ENCODE measurements at regions not wholly inside any gene's neighbourhood (a gene's known extent, or its start where the extent isn't known, plus 50 kb on each side); places are given as distances from the start of the nearest gene placed in this dataset.
"Not testable (repeated sequence)": the region's sequence is repeated elsewhere in the genome, so short reads cannot be mapped to it uniquely, and the experiment has no call there.

DNA sequence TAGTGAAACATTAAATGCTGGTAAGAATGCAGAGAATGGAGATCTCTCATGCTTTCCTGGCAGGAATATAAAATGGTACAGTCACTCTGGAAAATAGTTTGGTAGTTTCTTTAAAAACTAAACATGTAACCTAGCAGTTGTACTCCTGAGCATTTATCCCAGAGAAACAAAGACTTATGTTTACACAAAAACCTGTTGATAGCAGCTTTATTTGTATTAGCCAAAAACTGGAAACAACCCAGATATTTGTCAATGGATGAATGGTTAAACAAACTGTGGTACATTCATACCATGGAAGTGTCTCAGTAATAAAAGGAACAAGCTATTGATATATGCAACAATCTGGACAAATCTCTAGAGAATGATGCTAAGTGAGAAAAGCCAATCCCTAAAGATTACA lies 81.7 kb upstream of the CTAGE1 start:
- in situ Hi-C loops (cut with MboI; ENCODE audit: low sequenced_read_pairs), result no loop called here

DNA sequence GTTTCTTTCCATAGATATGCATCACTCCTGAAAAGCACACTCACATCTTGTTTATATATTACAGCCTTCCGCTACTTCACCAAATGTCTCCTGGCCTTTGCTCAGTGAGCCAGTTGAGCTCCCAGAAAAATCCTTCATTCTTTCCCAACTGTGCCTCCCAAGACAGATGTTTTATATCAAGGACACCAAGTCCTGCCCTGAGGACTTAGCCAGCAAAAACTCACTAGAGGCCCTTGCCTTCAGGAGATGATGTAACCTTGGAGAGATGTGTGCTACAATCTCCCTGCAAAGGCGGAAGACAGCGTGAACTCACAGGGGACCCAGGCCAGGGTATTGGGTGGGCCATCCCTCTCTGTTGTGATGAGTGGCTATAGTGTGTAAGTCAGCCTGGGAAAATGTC lies 86.1 kb upstream of the CTAGE1 start:
- in situ Hi-C loops (cut with MboI; ENCODE audit: low sequenced_read_pairs), result no loop called here

DNA sequence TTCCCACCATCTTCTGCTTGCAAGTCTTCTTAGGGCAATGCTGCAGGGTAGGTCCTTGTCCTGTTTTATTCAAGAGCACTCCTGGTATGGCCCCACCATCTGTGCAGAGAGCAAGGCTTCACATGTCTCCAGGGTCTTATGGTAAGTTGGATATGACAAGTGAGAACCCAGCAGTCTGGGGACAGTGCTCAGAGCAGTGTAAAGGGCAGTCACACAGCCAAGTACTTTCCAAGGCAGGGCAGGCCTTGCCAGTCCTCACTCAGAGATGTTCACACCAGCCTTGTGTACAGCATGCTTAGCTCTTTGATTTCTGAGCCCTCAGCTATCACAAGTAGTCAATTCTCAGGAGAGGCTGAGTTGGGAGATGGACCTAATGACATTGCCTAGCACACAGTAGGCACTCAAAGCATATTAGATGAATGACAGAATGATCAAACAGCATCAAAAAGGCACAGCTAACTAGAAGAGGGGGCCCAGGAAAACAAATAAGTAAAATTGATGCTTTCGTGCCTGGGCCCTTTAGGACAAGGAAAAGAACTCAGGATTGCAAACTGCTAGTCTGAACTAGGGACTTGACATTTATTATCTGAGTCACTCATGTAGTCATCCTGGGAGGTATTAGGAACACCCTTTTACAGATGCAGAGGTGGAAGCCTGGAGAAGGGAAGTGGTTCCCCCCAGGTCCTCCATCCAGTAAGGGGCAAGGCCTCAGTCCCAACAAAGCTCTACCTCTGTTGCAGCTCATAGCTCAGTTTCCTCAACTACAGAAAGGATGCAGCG lies 86.7 kb upstream of the CTAGE1 start:
- in situ Hi-C loops (cut with MboI; ENCODE audit: low sequenced_read_pairs), result no loop called here

DNA sequence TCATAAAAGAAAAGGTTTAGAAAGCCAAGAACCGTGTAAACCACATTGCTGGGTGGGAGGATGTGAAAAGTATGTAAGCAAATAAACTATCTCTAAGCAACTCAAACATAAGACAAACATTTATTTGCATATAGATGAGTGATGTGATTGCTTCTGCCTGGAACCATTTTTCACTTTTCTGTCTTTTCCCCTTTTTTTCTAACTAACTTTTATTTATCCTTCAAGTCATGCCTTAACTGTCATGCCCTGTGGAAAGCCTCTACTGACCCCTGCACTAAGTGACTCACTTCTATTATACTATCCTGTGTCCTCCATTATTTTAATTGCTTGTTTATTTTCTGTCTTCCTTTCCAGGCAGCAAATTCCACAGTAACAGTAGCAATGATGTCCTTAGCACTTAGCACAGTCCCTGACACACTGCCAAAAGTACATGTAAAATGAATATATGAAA lies 87.5 kb upstream of the CTAGE1 start:
- in situ Hi-C loops (cut with MboI; ENCODE audit: low sequenced_read_pairs), result no loop called here

DNA sequence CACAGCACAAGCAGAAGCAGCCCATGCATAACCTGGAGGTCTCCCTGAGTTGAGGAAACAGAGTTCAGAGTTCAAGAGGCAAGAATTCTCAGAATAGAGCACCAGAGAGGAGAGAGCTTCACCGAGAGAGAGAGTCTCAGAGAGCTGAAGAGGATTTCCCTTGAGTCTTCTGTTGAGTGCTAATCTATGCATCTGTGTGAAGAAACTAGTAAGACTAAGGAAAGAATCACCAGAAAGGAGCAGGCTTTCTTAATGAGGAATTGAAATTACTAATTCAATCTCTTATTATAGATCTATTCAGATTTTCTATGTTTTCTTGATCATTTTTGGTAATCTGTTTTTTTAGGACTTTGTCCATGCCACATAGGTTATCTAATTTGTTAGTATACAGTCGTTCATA lies 89.3 kb upstream of the CTAGE1 start:
- in situ Hi-C loops (cut with MboI; ENCODE audit: low sequenced_read_pairs), result no loop called here

DNA sequence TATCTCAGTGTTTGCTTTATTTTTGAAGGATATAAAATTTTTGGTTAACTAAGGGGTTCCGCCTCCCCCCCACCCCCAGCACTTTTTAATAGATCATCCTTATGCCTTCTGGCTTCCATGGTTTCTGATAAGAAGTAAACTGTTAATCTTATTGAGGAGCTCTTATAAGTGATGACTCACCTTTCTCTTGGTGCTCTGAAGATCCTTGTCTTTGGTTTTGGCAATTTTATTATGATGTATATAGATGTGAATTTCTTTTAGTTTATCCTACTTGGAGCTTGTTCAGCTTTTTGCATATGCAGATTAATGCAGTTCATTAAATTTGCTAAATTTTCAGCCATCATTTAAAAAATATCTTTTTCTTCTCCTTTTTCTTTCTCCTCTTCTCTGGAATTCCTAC lies 91.7 kb upstream of the CTAGE1 start:
- in situ Hi-C loops (cut with MboI; ENCODE audit: low sequenced_read_pairs), result no loop called here

DNA sequence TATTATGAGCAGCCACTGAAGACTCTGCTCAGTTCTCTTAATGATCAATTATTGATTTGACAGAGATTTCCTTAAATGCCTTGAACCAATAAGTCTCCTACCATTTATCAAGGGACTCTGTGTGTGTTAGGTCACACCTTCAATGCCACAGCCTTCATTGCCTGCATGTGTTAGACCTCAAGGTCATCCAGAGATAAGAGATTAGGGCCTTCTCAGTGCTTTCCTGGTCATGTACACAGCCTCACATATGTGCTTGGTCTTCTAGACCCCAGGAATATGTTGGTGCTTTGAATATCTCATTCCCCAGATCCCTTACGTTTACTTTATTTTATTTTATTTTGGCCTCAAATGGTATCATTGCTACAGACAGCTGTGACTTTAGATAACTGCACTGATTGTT lies 93.0 kb upstream of the CTAGE1 start:
- in situ Hi-C loops (cut with MboI; ENCODE audit: low sequenced_read_pairs), result no loop called here

DNA sequence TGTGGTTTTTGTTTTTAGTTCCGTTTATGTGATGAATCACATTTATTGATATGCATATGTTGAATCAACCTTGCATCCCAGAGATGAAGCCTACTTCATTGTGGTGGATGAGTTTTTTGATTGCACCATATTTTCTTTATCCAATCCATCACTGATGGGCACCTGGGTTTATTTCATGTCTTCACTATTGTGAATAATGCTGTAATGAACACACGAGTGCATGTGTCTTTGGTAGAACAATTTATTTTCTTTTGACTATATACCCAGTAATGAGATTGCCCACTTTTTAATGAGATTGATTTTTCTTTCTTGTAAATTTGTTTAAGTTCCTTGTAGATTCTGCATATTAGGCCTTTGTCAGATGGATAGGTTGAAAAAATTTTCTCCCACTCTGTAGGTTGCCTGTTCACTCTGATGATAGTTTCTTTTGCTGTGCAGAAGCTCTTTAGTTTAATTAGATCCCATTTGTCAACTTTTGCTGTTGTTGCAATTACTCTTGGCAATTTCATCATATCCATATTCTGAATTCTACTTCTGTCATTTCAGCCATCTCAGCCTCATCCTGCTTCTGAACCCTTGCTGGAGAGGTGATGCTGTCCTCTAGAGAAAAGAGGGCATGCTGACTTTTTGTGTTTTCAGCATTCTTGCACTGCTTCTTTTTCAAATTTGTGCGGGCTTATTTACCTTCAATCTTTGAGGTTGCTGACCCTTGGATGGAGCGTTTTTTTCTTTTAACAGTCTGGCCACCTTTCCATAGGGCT lies 96.2 kb upstream of the CTAGE1 start:
- in situ Hi-C loops (cut with MboI; ENCODE audit: low sequenced_read_pairs), result no loop called here

DNA sequence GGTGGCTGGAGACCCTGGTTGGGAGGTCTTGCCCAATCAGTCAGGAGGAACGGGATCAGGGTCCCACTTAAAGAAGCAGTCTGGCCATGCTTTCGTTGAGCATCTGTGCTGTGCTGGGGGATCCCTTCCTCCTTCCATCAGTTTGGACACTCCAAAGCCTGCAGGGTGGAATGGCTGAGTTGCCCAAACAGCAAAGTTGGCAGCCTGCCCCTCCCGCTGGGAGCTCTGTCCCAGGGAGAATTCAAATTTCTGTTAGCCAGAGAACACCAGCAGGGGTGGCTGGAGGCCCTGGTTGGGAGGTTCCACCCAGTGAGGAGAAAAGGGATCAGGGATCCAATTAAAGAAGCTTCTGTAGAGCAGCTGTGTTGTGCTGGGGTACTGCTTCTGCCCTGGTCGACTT lies 96.9 kb upstream of the CTAGE1 start:
- in situ Hi-C loops (cut with MboI; ENCODE audit: low sequenced_read_pairs), result no loop called here

DNA sequence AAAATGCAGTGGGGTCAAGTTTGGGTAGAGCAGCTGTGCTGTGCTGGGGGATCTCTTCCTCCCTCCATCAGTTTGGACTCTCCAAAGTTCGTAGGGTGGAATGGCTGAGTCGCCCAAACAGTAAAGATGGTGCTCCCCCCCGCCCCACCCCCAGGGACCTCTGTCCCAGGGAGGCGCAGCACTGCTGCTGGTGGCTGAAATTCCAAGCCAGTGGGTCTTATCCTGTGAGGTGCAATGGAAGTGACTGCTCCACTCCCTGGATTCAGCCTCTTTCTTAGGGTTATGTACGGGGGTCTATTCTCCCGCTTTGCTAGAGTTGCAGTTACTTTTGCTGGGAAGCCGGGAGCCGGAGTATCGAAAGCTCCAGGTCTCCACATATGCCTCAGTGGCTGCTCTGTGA lies 97.5 kb upstream of the CTAGE1 start:
- in situ Hi-C loops (cut with MboI; ENCODE audit: low sequenced_read_pairs), result no loop called here

DNA sequence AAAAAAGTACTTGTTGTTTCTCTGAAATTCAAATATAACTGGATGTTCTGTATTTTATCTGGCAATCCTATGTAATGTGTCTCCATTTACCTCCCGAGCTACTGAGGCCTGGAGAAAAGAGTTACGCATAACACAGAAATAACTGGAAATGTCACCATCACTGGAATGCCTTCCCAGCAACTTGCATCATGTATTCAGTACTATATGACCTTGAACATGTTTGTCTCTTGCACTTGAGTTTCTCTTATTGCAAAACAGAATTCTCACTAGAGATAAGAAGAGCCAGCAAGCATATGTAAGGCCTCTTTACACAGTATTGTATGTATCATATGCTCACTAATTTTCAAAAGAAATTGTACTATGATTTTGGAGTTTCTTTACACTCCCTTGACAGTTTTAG lies 99.6 kb upstream of the CTAGE1 start:
- in situ Hi-C loops (cut with MboI; ENCODE audit: low sequenced_read_pairs), result no loop called here

DNA sequence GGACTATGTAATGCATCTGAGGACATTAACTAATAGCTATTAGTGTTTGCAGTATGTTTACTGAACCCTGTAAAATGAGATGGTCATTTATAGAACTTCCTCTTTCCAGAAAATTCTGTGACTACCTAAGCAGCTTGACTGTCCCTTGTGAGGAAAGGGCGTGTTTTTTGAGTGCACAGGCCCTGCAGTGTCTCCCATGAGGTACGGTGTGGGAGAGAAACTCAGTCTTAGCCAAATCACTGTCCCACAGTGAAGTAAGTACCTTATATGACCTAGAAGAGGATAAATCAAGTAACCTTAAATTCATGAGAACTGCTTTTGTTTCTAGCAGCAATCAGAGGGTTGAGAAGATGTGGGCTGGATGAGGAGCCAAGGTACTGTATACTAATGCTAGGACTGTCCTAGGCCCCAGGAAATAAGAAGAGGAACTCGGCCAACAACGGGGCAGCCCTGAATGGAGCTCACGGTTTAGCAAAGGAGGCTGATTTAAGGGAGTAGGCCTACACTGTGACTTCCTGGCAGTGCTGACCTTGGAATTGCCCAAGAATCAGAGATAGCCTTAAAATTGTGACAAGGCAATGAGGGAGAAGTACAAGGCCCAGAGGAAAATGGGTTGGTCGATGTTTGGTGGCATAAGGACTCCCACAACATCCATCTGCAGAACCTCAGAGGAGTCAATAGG lies 103.5 kb upstream of the CTAGE1 start:
- in situ Hi-C loops (cut with MboI; ENCODE audit: low sequenced_read_pairs), result no loop called here

DNA sequence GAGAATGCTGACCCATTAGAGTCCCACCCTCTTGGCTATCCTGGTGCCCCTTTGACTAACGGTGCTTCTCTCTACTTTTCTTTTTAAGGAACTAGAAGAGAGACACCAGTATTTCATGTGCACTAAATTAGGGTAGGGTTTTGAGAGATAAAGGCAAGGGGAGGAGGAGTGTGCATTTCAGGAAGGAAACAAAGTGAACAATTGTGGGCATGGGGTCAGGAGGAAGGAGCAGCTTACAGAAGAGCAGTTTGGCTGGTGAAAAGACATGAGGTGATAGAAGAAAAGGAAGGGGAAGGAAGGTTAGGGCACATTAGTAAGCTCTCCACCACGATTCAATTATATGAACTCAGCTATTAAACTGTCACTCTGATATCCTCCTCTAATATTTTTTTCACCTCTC lies 105.8 kb upstream of the CTAGE1 start:
- in situ Hi-C loops (cut with MboI; ENCODE audit: low sequenced_read_pairs), result no loop called here

DNA sequence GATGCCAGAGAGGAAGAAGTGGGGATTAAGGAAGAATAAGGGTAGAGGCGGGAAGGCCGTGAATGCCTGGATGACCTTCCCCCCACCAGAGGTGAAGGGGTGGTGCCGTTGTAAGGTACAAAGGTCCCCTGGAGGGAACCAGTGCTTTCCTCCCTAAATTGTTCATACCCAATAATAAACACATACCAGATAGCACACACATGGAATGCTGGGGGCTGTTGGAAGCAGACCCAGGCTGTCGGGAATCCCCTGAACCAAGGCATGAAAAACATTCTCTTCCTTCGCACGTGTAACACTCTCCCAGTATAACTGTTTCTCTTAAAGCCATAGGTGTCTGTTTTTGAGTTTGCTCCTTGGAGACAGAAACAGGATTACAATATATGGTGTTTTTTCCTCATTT lies 107.1 kb upstream of the CTAGE1 start:
- in situ Hi-C loops (cut with MboI; ENCODE audit: low sequenced_read_pairs), result no loop called here

DNA sequence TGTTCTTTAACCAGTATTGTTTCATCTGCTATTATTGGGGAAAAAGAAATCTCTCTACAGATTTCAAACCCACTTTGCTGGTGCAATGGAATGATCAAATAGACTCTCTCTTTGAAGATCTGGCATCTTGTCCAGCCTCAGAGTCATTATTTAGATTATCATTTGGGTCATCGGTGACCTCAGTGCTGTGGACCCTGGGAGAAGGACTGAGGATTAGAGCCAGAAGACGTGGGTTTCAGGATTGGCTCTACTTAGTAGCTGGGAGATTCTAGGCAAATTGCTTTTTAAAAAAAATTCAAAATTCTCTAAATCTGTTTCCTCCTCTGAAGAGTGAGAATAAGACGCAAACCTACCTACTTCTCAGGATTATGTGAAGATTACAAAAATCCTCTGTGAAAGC lies 107.6 kb upstream of the CTAGE1 start:
- in situ Hi-C loops (cut with MboI; ENCODE audit: low sequenced_read_pairs), result no loop called here

DNA sequence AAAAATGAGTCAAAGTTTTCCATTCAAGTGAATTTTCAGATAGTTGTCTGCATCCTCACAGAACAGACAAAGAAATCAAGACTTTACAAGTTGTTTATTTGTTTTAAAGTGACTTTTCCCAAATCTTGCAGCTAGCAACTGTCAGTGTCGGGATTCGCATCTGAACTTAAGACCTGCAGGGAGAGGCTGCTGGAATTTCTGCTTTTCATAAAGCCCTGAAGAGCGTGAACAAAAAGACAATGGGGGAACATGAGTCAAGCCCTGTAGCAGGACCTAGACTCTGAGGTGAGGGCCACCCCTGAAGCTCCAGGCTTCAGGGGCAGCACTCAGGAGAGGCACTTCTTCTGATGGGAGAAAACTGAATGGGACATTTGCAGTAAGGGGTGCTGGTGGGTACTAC lies 108.2 kb upstream of the CTAGE1 start:
- in situ Hi-C loops (cut with MboI; ENCODE audit: low sequenced_read_pairs), result no loop called here

DNA sequence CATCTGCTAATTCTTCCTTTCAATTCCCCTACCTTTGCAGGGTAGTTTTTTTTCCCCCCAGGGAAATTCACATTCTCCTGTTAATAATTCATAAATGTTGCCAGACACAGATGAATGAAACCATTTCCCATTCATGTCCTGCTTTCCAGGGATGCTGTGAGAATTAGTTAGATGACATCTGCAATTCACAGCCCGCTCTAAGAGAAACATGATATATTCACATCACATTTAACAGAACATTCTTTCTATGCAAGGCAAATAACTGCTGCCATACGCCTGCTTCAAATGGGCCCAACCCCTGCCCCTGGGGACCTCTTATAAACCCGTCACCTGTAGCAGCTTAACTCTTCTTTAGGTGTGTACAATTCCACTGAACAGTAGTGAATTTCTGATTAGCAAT lies 110.6 kb upstream of the CTAGE1 start:
- in situ Hi-C loops (cut with MboI; ENCODE audit: low sequenced_read_pairs), result no loop called here

DNA sequence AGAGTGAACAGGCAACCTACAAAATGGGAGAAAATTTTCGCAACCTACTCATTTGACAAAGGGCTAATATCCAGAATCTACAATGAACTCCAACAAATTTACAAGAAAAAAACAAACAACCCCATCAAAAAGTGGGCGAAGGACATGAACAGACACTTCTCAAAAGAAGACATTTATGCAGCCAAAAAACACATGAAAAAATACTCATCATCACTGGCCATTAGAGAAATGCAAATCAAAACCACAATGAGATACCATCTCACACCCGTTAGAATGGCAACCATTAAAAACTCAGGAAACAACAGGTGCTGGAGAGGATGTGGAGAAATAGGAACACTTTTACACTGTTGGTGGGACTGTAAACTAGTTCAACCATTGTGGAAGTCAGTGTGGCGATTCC lies 117.0 kb upstream of the CTAGE1 start:
- in situ Hi-C loops (cut with MboI; ENCODE audit: low sequenced_read_pairs), result not testable (repeated sequence)

DNA sequence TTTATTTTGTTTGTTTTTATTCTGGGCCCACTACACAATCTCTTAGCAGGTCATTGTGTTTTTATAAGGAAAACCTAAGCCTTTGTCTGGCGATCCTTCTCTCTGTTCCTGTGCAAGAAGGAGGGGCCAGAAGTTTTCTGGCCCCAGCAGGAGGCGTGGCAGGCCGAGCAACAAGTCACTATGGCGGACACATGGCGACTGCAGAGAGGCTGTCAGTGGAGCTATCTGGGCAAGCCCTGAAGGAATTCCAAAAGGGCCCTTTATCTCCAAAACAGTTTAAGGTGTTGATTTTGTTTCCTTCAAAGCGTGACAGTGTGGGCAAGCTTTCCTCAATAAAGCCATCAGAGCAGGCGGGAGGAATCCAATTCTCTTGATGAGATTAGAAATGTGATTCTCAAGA lies 118.8 kb upstream of the CTAGE1 start:
- in situ Hi-C loops (cut with MboI; ENCODE audit: low sequenced_read_pairs), result no loop called here

DNA sequence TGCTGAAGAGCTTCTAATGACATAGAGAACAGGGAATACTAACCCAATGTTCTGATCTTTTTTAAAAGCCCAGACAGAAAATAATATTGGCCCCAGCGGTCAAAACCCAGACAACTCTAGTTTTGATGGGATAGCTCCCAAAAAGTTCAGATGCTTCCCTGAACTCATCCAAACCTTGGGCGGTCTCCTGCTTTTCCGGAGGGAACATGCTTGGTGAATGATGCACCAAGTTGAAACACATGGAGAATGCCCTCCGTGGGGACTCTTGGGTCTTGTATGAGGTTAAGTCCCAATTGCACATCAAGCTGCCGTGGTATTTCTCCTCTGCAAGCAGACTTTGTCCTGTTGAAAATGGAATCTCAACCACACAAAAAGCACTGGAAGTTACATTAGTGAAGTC lies 120.7 kb upstream of the CTAGE1 start:
- in situ Hi-C loops (cut with MboI; ENCODE audit: low sequenced_read_pairs), result no loop called here

DNA sequence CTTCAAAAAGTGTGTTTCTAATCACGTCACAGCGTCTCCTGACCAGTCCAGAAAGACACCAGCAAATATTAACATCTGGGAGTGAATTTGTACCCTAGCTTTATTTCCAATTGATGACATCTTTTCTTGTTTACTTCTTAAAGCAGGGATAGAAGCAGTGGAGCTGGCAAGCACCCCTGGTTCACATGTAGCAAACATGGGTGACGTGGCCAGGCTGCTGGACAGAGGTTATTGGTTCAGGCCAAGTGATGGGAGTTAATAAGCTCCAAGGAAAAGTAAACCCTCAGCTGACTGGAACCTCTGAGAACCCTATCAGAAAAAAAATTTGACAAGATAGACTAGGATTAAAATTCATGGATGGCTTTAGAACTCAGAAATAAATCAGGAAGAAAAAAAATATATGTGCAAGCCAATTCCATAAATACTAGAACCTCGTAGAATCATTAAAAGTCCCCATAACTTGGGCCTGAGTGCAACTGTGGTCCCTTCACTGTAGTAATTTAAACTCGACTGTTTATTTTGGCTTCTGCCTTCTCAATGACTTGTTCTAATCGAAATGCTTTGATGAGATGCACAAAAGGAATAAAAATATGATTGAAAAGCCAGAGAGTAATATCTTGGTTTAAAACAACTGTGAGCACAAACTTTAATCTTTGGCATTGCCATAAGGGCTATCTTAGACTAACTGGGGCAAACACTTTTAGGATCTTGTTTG lies 121.5 kb upstream of the CTAGE1 start:
- in situ Hi-C loops (cut with MboI; ENCODE audit: low sequenced_read_pairs), result no loop called here
